NCI-H146 treated with DMSO at 0.1 percent for 48 hours (cell line): ENCODE measurements at regions not wholly inside any gene's neighbourhood (a gene's known extent, or its start where the extent isn't known, plus 50 kb on each side); places are given as distances from the start of the nearest gene placed in this dataset.

Source experiments
- DNase-seq: peaks from one replicate; lab custom pipeline; 2025; ENCODE audit not compliant: unreplicated experiment; lab: John Stamatoyannopoulos, UW

DNA sequence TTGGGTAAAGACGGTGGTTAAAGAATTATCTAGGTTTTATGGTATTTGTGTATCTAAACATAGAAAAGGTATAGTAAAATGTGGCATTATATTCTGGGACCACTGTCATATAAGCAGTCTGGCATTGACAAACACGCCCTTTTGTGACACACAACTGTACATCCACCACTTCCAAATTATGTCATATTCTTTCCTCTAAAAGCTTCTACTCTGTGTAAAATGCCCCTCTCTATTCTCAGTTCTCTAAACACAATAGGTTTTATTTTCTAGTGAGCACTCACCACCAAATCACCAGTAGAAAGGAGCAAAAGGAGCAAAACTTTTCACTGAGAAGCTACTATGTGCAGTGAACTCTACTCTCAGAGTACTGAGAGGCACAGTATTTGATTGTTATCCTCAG lies 88.1 kb upstream of the PIEZO2 start:
- no peak for DNase-seq

DNA sequence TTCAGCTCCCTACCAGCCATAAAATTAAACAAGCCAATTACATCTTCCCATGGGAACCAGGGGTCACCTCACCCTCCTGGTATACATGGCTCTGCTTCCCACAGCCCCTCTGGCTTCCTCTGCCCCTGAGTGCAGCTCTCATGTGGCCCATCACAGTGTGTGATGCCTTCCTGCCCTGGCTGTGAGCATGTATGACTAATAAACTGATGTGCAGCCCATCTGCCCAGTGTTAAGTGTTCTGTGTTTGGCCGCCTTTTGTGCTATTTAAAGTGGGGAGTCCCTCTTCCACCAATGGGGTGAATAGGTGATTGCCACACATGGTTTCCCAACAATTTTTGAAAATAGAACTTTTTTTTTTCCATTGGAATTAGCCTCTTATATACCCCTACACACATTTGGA lies 87.7 kb upstream of the PIEZO2 start:
- no peak for DNase-seq

DNA sequence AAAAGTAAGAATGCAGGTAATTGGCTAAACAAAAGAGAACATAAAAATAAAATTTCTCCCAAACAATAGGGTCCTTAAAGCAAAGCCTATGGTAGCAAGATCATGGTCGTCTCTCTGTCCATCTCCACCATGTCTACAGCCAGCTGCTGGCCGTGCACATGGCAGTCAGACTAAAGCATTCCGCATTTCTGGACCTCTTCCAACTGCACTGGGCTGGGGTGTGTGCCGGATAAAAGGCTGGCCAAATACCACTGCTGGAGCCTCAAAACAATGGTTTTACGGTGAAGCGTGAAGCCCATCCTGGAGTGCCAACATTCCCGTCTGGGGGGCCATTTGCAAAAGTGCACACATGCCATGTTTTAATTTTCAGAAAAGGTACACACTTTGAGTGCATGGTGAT lies 74.8 kb upstream of the PIEZO2 start:
- DNase-seq: no peak

DNA sequence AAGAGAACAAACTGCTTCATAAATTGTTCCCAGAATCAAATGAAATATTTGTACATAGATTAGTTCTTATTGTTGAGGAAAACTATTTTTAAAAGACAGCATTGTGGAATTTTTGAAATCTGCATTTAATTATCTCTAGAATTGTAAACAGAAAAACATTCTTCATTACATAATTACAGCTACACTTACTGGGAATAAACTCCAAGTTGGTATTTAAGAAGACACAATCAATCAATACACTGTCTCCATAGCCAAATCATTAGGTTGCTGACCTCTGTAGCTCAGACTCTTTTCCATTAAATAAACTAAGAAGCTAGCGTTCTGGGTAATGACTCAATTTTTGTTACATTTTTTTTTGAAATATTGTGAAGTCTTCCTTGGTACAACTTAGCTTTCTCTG lies 70.2 kb upstream of the PIEZO2 start:
- no peak for DNase-seq

DNA sequence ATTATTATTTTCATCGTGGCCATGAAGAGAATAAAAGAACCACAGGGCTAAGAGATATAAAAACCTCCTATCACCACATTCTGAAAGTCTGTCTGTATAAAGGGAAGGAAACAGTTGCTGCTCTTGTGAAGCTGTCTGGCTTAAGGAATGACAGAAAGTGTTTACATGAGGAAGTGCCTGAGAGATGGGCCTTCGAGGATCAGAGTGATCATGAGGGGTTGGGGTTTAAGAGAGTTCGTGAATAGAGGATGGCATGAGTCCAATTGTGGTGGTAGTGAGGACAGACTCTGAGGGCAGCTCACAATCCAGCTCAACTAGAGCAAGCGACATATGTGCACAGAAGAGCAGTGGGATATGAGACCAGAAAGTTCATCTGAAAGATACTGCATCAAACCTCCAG lies 65.8 kb upstream of the PIEZO2 start:
- DNase-seq: no peak

DNA sequence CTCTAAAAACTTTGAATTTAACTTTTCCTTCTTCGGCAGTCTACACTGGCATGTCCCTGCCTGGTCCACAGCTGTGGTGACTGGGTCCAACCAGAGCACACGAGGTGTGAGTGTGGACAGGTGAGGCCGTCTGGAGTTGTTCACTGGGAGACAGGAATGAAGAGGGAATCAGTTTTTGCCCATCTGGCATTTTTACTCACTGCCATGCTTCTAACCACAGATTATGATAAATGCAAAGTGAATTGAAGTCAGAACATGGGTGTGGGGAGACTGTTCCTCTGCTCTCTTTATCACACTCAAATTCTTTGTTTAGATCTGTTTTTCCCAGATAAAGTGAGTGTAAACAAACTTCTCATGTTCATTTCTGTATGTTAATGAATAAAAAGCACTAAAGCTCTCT lies 54.7 kb upstream of the PIEZO2 start:
- DNase-seq: no peak

DNA sequence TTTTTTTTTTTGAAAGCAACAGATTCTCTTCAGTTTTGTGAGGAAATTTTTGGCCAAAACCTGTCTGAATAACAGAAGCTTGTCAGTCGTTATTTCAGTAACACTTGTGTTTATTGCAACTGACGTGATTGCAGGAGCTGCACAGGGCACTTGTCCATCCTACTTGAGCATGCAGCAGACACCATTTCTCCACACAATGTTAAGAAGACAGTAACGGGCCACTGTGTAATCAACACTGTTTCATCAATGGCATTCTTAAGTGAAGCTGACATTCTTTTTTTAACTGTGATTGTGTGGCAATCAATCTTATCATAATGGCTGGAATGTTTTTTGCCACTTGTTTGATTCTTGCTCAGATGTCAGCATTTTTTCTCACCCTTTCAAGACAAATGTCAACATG lies 50.1 kb upstream of the PIEZO2 start:
- DNase-seq: no peak
